ENCODE measurements at regions not wholly inside any gene's neighbourhood (a gene's known extent, or its start where the extent isn't known, plus 50 kb on each side); places are given as distances from the start of the nearest gene placed in this dataset.

DNA sequence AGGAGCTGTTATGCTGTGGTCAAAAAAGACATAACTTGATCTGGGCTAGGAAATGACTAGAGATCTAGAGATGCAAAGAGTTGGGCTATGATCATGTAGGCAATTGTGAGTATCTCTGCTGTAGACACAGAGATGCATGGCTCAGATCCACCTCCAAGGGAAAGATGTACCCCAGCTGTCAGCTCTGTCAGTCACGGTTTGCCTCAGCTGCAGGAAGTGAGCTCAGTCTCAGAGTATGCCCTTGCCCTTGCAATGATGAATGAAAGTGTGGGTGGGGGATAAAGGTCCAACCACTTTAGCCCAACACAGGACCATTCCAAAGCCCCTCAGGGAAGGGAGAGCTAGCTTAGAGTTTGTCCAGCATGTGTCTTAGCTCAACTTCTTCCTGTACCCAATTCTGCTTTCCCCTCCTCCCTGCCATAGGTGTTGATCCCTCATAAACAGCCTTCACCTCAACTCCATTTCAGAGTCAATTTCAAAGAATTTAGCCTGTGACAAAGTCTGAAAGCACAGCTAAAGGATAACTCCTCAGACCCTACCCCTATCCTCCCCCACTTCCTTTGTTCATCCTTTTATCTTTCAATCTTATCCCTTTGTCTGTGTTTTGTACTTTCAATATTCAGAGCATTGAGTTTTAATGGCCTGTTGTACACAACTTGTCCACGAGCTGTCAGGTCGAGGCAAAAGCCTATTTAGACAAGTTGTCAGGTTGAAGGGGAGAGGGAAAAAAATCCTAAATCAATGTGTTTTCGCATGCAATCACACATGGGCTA, 90.6 kb downstream of the MID1IP1 start:
- no peak overlapping the region for H2BK120ac ChIP-seq (ENCODE audit: low read depth, low read length, poor library complexity, severe bottlenecking)
- H3K79me2 ChIP-seq (ENCODE audit: insufficient read depth, low read length): no peaks in the 10 kb centered on the region
- no peak overlapping the region for H3K27ac ChIP-seq (ENCODE audit: insufficient read length, low read depth, low read length)
- no peak overlapping the region for H3K4me2 ChIP-seq (ENCODE audit: insufficient read depth, insufficient read length, low read length)
- no peaks in the 10 kb centered on the region for H3K23me2 ChIP-seq (ENCODE audit: insufficient read length, low read depth, low read length, poor library complexity, severe bottlenecking)
- no peak overlapping the region for H2BK12ac ChIP-seq (ENCODE audit: insufficient read length, low read depth, low read length)
- H4K5ac ChIP-seq (ENCODE audit: insufficient read length, low read depth, low read length): no peak overlapping the region
- H2BK5ac ChIP-seq (ENCODE audit: insufficient read length, low read length): no peak overlapping the region
- H2AFZ ChIP-seq (ENCODE audit: low read length): no peak overlapping the region
- H4K91ac ChIP-seq (ENCODE audit: insufficient read length, low read depth, low read length): no peak overlapping the region
- H3K23ac ChIP-seq (ENCODE audit: insufficient read length, low read depth, low read length): no peak overlapping the region
- Mint-ChIP-seq H3K4me3 (no peak overlapping the region), H3K27ac (no peak overlapping the region), H3K36me3 (ENCODE audit: insufficient read depth in 1 of 3, low read depth in 3 of 3) (no peaks in the 10 kb centered on the region; a peak in 2 of 7 replicates), H3K9me3 (peaks cover 69 to 71% of the 10 kb centered on the region in 2 experiments), H3K4me1 (peaks cover 7 to 9% of the 10 kb centered on the region in 2 experiments; a peak in 3 of 4 replicates), H3K27me3 (ENCODE audit: low read depth) (peaks cover 2% of the 10 kb centered on the region; the same call in 1 of the 2 replicates)
- H3K79me1 ChIP-seq (ENCODE audit: insufficient read depth, low read depth, low read length, poor library complexity, severe bottlenecking): no peaks in the 10 kb centered on the region
- no peaks in the 10 kb centered on the region for H4K20me1 ChIP-seq (ENCODE audit: control insufficient read depth, insufficient read depth, insufficient read length)
- no peak for DNase-seq
- no peaks in the 10 kb centered on the region for H3K4me1 ChIP-seq (ENCODE audit: insufficient read depth, low read length)
- H2BK15ac ChIP-seq (ENCODE audit: low read depth, low read length): no peak overlapping the region
- H3T11ph ChIP-seq (ENCODE audit: low read length): no peak overlapping the region
- no peaks in the 10 kb centered on the region for H3K27me3 ChIP-seq (ENCODE audit: insufficient read depth, low read length)
- no CpG with 5 or more reads among the region's 4 CpGs for WGBS (ENCODE audit: extremely low coverage, insufficient read length, low lambda C conversion rate)
- H3K9ac ChIP-seq (ENCODE audit: extremely low read depth, insufficient read length, low read length): no peak overlapping the region
- H3K4ac ChIP-seq (ENCODE audit: low read depth, low read length): no peak overlapping the region
- H3K9me3 ChIP-seq (ENCODE audit: control insufficient read depth, low read depth, low read length): peaks cover 4% of the 10 kb centered on the region
- no peak overlapping the region for H2AK5ac ChIP-seq (ENCODE audit: insufficient read length, low read length)
- H2BK20ac ChIP-seq (ENCODE audit: low read depth, low read length, poor library complexity, severe bottlenecking): no peak overlapping the region
- no peak overlapping the region for H3K56ac ChIP-seq (ENCODE audit: insufficient read length, low read depth, low read length)
- no peak overlapping the region for H3K18ac ChIP-seq (ENCODE audit: insufficient read length, low read depth, low read length)
- TF ChIP-seq, protein P1, sequence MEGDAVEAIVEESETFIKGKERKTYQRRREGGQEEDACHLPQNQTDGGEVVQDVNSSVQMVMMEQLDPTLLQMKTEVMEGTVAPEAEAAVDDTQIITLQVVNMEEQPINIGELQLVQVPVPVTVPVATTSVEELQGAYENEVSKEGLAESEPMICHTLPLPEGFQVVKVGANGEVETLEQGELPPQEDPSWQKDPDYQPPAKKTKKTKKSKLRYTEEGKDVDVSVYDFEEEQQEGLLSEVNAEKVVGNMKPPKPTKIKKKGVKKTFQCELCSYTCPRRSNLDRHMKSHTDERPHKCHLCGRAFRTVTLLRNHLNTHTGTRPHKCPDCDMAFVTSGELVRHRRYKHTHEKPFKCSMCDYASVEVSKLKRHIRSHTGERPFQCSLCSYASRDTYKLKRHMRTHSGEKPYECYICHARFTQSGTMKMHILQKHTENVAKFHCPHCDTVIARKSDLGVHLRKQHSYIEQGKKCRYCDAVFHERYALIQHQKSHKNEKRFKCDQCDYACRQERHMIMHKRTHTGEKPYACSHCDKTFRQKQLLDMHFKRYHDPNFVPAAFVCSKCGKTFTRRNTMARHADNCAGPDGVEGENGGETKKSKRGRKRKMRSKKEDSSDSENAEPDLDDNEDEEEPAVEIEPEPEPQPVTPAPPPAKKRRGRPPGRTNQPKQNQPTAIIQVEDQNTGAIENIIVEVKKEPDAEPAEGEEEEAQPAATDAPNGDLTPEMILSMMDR (conservative IDR thresholded peaks at IDR 0.05): no peak
- H3K14ac ChIP-seq (ENCODE audit: insufficient read depth, low read length): no peak overlapping the region
- H4K8ac ChIP-seq (replicated peaks; ENCODE audit: insufficient read length, low read depth, low read length): no peak overlapping the region

All from H9 (cell line).